GM12878 (cell line): ENCODE measurements at regions not wholly inside any gene's neighbourhood (a gene's known extent, or its start where the extent isn't known, plus 50 kb on each side); places are given as distances from the start of the nearest gene placed in this dataset.

ENCODE experiments used
- ATAC-seq: fragments of 200-7000 bp; cut with Tn5 transposase; 3 replicates; pipeline ENCODE4 v1.9.1; 2020; ENCODE audit warnings: mild to moderate bottlenecking, moderate library complexity
- BruUV-seq: library from RNA; stranded (reverse); fragments of 400-500 nt; replicated peaks from 2 replicates; lab custom pipeline; 2021; lab: Mats Ljungman, UMichigan
- CTCF ChIA-PET: fragments of 300-600 bp; sonication (Branson Sonifier 250); formaldehyde crosslinking; extraction: SDS; loops from one replicate; lab custom pipeline; 2021; ENCODE audit warnings: inconsistent platforms; lab: Yijun Ruan, JAX
- POLR2A ChIA-PET: fragments of 350-600 bp; formaldehyde crosslinking; extraction: SDS; loops from one replicate; lab custom pipeline; 2021; ENCODE audit warnings: inconsistent platforms; lab: Charles Lee
- RAD21 ChIA-PET: fragments of 300-600 bp; sonication (Branson Sonifier 250); formaldehyde crosslinking; loops from one replicate; lab custom pipeline; 2023; ENCODE audit warnings: antibody characterized with exemption; ENCODE audit not compliant: unreplicated experiment; lab: Charles Lee
- SMC1A ChIA-PET: fragments of 300-600 bp; sonication (Branson Sonifier 250); formaldehyde crosslinking; loops from one replicate; lab custom pipeline; 2023; ENCODE audit not compliant: unreplicated experiment, uncharacterized antibody; lab: Charles Lee
- DNase-seq: peaks from one replicate; pipeline ENCODE4 v3.0.0-alpha.2; 2011; ENCODE audit warnings: low read depth, low spot score
- FAIRE-seq: peaks from 3 replicates; lab custom pipeline; 2011; peaks lifted over from hg19 to GRCh38; lab: Jason Lieb, UNC
- H2AFZ ChIP-seq: 2 replicates; pipeline ENCODE4 v1.6.0; 2011; ENCODE audit warnings: low read depth, low read length, control low read depth; ENCODE audit not compliant: control insufficient read depth
- H3K27ac ChIP-seq: 2 replicates; pipeline ENCODE4 v1.5.1; 2011; ENCODE audit warnings: control low read depth; ENCODE audit not compliant: control insufficient read depth, insufficient read depth
- H3K27me3 ChIP-seq, 2 experiments: replicated peaks in 1 of 2; 2 replicates each; pipeline versions ENCODE4 v1.6.0 to v1.6.1; 2011; ENCODE audit warnings: low read length in 1 of 2; ENCODE audit not compliant: control insufficient read depth in 2 of 2, insufficient read depth in 2 of 2
- H3K36me3 ChIP-seq, 2 experiments: 2 replicates each; pipeline ENCODE4 v1.5.1; 2011; ENCODE audit warnings: low read length in 1 of 2; ENCODE audit not compliant: control insufficient read depth in 2 of 2, insufficient read depth in 2 of 2
- H3K4me1 ChIP-seq: 2 replicates; pipeline ENCODE4 v1.6.1; 2011; ENCODE audit warnings: mild to moderate bottlenecking, low read length, moderate library complexity, mixed read lengths; ENCODE audit not compliant: control insufficient read depth, insufficient read depth
- H3K4me2 ChIP-seq: 2 replicates; pipeline ENCODE4 v1.6.0; 2011; ENCODE audit warnings: control low read depth; ENCODE audit not compliant: control insufficient read depth, insufficient read depth
- H3K4me3 ChIP-seq: fragments of 200-600 bp; sonication (generic); 2 replicates; pipeline ENCODE4 v1.5.1; 2016
- H3K79me2 ChIP-seq: 2 replicates; pipeline ENCODE4 v1.6.0; 2011; ENCODE audit warnings: low read length; ENCODE audit not compliant: control insufficient read depth, insufficient read depth
- H3K9ac ChIP-seq: 2 replicates; pipeline ENCODE4 v1.8.0; 2011; ENCODE audit warnings: low read length, control low read depth, mixed read lengths; ENCODE audit not compliant: control insufficient read depth, insufficient read depth
- H3K9me3 ChIP-seq: replicated peaks from 3 replicates; pipeline ENCODE4 v1.5.1; 2011; ENCODE audit warnings: mild to moderate bottlenecking, low read length; ENCODE audit not compliant: control insufficient read depth, insufficient read depth
- H4K20me1 ChIP-seq: 2 replicates; pipeline ENCODE4 v1.6.0; 2011; ENCODE audit not compliant: control insufficient read depth, insufficient read depth
- BRCA1 ChIP-seq: IDR thresholded peaks from 2 replicates; pipeline ENCODE4 v1.6.1; 2011; ENCODE audit warnings: low read depth, low read length, improper control_type of control experiment
- EGR1 ChIP-seq, 2 experiments: IDR thresholded peaks; 1 replicate in 1 of 2; 2 replicates in 1 of 2; pipeline ENCODE4 v1.6.1; 2011 to 2012; ENCODE audit warnings: low read depth in 2 of 2, low read length in 2 of 2, borderline replicate concordance in 1 of 2, mild to moderate bottlenecking in 1 of 2, moderate library complexity in 1 of 2
- GATAD2B ChIP-seq: fragments of 450-650 bp; conservative IDR thresholded peaks from 2 replicates; pipeline ENCODE4 v1.6.1; 2017; ENCODE audit warnings: low read depth, mild to moderate bottlenecking, moderate library complexity
- HDGF ChIP-seq: fragments of 450-650 bp; IDR thresholded peaks from 2 replicates; pipeline ENCODE4 v1.6.1; 2016; ENCODE audit warnings: antibody characterized with exemption
- MXI1 ChIP-seq: fragments of 150-350 bp; IDR thresholded peaks from 2 replicates; pipeline ENCODE4 v1.6.1; 2011; ENCODE audit warnings: low read depth, mild to moderate bottlenecking, inconsistent platforms, low read length, improper control_type of control experiment
- RB1 ChIP-seq: fragments of 450-650 bp; formaldehyde crosslinking; IDR thresholded peaks from 2 replicates; pipeline ENCODE4 v1.6.1; 2017; ENCODE audit warnings: mild to moderate bottlenecking, borderline replicate concordance
- RCOR1 ChIP-seq: conservative IDR thresholded peaks from 2 replicates; pipeline ENCODE4 v1.6.1; 2012; ENCODE audit warnings: low read depth, low read length, improper control_type of control experiment
- SMAD1 ChIP-seq: fragments of 450-650 bp; IDR thresholded peaks from 2 replicates; pipeline ENCODE4 v1.6.1; 2018; ENCODE audit warnings: mild to moderate bottlenecking, low read depth; ENCODE audit not compliant: partially characterized antibody
- SUZ12 ChIP-seq: fragments of 200-600 bp; sonication (generic); IDR thresholded peaks from one replicate; pipeline ENCODE4 v1.6.1; 2018; ENCODE audit warnings: antibody characterized with exemption, mild to moderate bottlenecking; ENCODE audit not compliant: unreplicated experiment
- TCF7 ChIP-seq: IDR thresholded peaks from 2 replicates; pipeline ENCODE4 v1.6.1; 2014; ENCODE audit warnings: antibody characterized with exemption, borderline replicate concordance
- WGBS: methylation state at CpG from one replicate; pipeline ENCODE4 v1.1.6; 2016; ENCODE audit warnings: low lambda C conversion rate; ENCODE audit not compliant: insufficient replicate concordance, insufficient coverage; ENCODE audit errors: missing lambda C conversion rate; 5-methylcytosine and 5-hydroxymethylcytosine counted together
- in situ Hi-C: fragments of 300-500 bp; cut with MboI; formaldehyde crosslinking; loops from 9 replicates; pipeline ENCODE4 v1.14.3; 2018; ENCODE audit warnings: mixed read lengths
- intact Hi-C: fragments of 100-400 bp; cut with micrococcal nuclease; formaldehyde crosslinking; loops from one replicate; pipeline ENCODE4 v1.14.2; 2022; ENCODE audit not compliant: unreplicated experiment
- TF ChIP-seq, protein P1 (sequence below): fragments of 150-350 bp; IDR thresholded peaks from 2 replicates; pipeline ENCODE4 v1.6.1; 2016; ENCODE audit warnings: low read depth, low read length
- TF ChIP-seq, protein P2 (sequence below): fragments of 450-650 bp; IDR thresholded peaks from 2 replicates; pipeline ENCODE4 v1.6.1; 2018; ENCODE audit warnings: mild to moderate bottlenecking, low read depth, moderate library complexity; ENCODE audit not compliant: partially characterized antibody

DNA sequence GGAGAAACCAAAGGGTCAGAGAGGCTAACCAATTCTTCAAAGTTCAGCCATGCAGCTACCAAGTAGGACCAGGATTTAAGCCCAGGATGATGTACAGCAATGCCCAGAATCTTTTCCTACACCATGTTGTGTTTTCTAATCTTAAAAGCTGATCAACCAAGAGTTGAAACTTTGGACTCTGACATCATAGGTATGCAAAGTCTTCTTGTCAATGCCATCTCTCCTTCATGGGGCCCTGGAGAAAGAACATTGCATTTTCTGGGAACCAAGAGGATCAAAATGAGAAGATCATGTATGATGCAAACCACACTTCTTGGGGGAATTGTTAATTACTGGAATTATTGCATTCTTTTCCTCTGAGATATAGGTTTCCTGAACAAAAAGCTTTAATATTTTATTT is 54.4 kb upstream of the XPA start (continued):
- TF ChIP-seq, protein P1, sequence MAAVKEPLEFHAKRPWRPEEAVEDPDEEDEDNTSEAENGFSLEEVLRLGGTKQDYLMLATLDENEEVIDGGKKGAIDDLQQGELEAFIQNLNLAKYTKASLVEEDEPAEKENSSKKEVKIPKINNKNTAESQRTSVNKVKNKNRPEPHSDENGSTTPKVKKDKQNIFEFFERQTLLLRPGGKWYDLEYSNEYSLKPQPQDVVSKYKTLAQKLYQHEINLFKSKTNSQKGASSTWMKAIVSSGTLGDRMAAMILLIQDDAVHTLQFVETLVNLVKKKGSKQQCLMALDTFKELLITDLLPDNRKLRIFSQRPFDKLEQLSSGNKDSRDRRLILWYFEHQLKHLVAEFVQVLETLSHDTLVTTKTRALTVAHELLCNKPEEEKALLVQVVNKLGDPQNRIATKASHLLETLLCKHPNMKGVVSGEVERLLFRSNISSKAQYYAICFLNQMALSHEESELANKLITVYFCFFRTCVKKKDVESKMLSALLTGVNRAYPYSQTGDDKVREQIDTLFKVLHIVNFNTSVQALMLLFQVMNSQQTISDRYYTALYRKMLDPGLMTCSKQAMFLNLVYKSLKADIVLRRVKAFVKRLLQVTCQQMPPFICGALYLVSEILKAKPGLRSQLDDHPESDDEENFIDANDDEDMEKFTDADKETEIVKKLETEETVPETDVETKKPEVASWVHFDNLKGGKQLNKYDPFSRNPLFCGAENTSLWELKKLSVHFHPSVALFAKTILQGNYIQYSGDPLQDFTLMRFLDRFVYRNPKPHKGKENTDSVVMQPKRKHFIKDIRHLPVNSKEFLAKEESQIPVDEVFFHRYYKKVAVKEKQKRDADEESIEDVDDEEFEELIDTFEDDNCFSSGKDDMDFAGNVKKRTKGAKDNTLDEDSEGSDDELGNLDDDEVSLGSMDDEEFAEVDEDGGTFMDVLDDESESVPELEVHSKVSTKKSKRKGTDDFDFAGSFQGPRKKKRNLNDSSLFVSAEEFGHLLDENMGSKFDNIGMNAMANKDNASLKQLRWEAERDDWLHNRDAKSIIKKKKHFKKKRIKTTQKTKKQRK = no peak
- TF ChIP-seq HDGF (no peak), BRCA1 (no peak), SUZ12 (no peak), RCOR1 (no peak)

DNA sequence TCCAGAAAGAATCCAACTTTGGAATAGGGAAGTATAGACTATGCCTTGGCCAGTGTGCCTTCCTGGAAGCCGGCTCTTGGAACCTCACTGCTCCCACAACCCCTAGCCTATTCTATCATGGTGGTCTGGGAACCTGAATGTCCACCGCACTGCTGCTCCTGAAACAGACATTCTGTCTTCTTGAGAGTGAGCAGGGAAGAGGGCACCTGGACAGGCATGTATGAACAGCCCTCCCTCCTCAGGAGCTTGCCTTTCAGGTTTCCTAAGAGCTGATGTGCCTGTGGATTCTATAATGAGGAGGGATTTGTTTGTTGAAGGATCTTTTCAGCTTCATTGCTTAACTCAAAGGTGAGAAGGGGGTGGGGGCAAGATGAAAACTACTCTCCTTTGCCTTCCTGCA is 55.1 kb upstream of the XPA start:
- H3K79me2 ChIP-seq = no peaks in the 10 kb centered on the region
- ChIA-PET RAD21 (no interaction called here), CTCF (interaction anchor here (1.1 to 1.5 kb wide), 2 partner anchors 138 to 140 kb away, joined by 3 to 4 read pairs; no protein-coding TSS in a partner anchor)

More for the DNA sequence above, 55.1 kb upstream of the XPA start:
- SMC1A ChIA-PET = interaction anchor here (1.6 kb wide), 1 partner anchor 149 kb away, joined by 5 read pairs; no protein-coding TSS in a partner anchor
- no peak overlapping the region for H2AFZ ChIP-seq
- H3K27ac ChIP-seq = no peak overlapping the region
- no peaks in the 10 kb centered on the region for H3K36me3 ChIP-seq
- intact Hi-C loops (no loop called here), in situ Hi-C loops (no loop called here)
- DNase-seq (no peak), ATAC-seq (no peak), FAIRE-seq (no peak)
- 38% methylated on average over 2 of the region's 2 CpGs for WGBS
- no peaks in the 10 kb centered on the region for H3K9me3 ChIP-seq
- H3K27me3 ChIP-seq = peaks cover 0 to 2% of the 10 kb centered on the region in 2 experiments; a peak in 1 of 4 replicates
- H3K4me2 ChIP-seq = no peak overlapping the region
- POLR2A ChIA-PET = no interaction called here
- no peak overlapping the region for H3K9ac ChIP-seq
- TF ChIP-seq SMAD1 (no peak), EGR1 (IDR thresholded peaks at IDR 0.05; ENCODE audit: borderline replicate concordance in 1 of 2, low read depth in 2 of 2, low read length in 2 of 2) (no peak), GATAD2B (no peak), MXI1 (no peak), TCF7 (no peak), RB1 (no peak)
- TF ChIP-seq, protein P2, sequence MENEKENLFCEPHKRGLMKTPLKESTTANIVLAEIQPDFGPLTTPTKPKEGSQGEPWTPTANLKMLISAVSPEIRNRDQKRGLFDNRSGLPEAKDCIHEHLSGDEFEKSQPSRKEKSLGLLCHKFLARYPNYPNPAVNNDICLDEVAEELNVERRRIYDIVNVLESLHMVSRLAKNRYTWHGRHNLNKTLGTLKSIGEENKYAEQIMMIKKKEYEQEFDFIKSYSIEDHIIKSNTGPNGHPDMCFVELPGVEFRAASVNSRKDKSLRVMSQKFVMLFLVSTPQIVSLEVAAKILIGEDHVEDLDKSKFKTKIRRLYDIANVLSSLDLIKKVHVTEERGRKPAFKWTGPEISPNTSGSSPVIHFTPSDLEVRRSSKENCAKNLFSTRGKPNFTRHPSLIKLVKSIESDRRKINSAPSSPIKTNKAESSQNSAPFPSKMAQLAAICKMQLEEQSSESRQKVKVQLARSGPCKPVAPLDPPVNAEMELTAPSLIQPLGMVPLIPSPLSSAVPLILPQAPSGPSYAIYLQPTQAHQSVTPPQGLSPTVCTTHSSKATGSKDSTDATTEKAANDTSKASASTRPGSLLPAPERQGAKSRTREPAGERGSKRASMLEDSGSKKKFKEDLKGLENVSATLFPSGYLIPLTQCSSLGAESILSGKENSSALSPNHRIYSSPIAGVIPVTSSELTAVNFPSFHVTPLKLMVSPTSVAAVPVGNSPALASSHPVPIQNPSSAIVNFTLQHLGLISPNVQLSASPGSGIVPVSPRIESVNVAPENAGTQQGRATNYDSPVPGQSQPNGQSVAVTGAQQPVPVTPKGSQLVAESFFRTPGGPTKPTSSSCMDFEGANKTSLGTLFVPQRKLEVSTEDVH = no peak
- no TSS peak for BruUV-seq
- no peaks in the 10 kb centered on the region for H3K4me1 ChIP-seq
- no peak overlapping the region for H3K4me3 ChIP-seq
- no peaks in the 10 kb centered on the region for H4K20me1 ChIP-seq
